Endothelial cell of umbilical vein (primary cell): ENCODE measurements at regions not wholly inside any gene's neighbourhood (a gene's known extent, or its start where the extent isn't known, plus 50 kb on each side); places are given as distances from the start of the nearest gene placed in this dataset.
"Not testable (repeated sequence)": the region's sequence is repeated elsewhere in the genome, so short reads cannot be mapped to it uniquely, and the experiment has no call there.

ENCODE experiments used
- BruUV-seq: library from RNA; stranded (reverse); fragments of 400-500 nt; replicated peaks from 2 replicates; lab custom pipeline; 2021; lab: Mats Ljungman, UMichigan
- CTCF ChIA-PET: fragments of 300-600, 350-600 bp; sonication (Branson Sonifier 250); formaldehyde crosslinking; loops from one replicate; lab custom pipeline; 2021; ENCODE audit warnings: antibody characterized with exemption, inconsistent platforms; lab: Charles Lee
- POLR2A ChIA-PET: fragments of 300-600, 350-600 bp; sonication (Branson Sonifier 250); formaldehyde crosslinking; loops from one replicate; lab custom pipeline; 2021; ENCODE audit warnings: antibody characterized with exemption, inconsistent platforms; lab: Charles Lee
- DNase-seq: peaks from one replicate; pipeline ENCODE4 v3.0.0-alpha.2; 2011; ENCODE audit warnings: low read depth, low spot score
- FAIRE-seq: peaks from 2 replicates; lab custom pipeline; 2011; peaks lifted over from hg19 to GRCh38; lab: Jason Lieb, UNC
- H2AFZ ChIP-seq: 2 replicates; pipeline ENCODE4 v1.6.0; 2012; ENCODE audit warnings: low read depth, low read length, control low read depth, inconsistent platforms
- H3K27ac ChIP-seq: 2 replicates; pipeline ENCODE4 v1.5.1; 2011; ENCODE audit warnings: low read depth, mild to moderate bottlenecking, control low read depth, low read length, moderate library complexity; ENCODE audit not compliant: insufficient read depth
- H3K27me3 ChIP-seq, 2 experiments: 2 replicates each; pipeline versions ENCODE4 v1.6.0 to v1.6.1; 2011; ENCODE audit warnings: low read length in 2 of 2, mixed read lengths in 1 of 2; ENCODE audit not compliant: control insufficient read depth in 2 of 2, insufficient read depth in 2 of 2
- H3K36me3 ChIP-seq, 2 experiments: 2 replicates in 1 of 2; 3 replicates in 1 of 2; pipeline ENCODE4 v1.5.1; 2011; ENCODE audit warnings: low read length in 2 of 2, mild to moderate bottlenecking in 1 of 2, moderate library complexity in 1 of 2; ENCODE audit not compliant: control insufficient read depth in 2 of 2, insufficient read depth in 2 of 2; ENCODE audit errors: extremely low read depth in 1 of 2
- H3K4me1 ChIP-seq: 3 replicates; pipeline ENCODE4 v1.5.1; 2011; ENCODE audit warnings: mild to moderate bottlenecking, low read length; ENCODE audit not compliant: control insufficient read depth, insufficient read depth; ENCODE audit errors: extremely low read depth
- H3K4me2 ChIP-seq: 2 replicates; pipeline ENCODE4 v1.6.1; 2011; ENCODE audit warnings: low read length, control low read depth, mixed read lengths; ENCODE audit not compliant: insufficient read depth
- H3K4me3 ChIP-seq, 3 experiments: fragments of 200-600 bp in 1 of 3; sonication (generic), shearing (Covaris generic) in 1 of 3; replicated peaks in 1 of 3; 2 replicates each; pipeline ENCODE4 v1.5.1; 2011 to 2016; ENCODE audit warnings: control low read depth in 3 of 3, low read length in 3 of 3, mild to moderate bottlenecking in 2 of 3, inconsistent platforms in 1 of 3, low read depth in 1 of 3, moderate library complexity in 1 of 3; ENCODE audit not compliant: insufficient read depth in 1 of 3
- H3K79me2 ChIP-seq: 2 replicates; pipeline ENCODE4 v1.6.0; 2012; ENCODE audit warnings: low read length, inconsistent platforms; ENCODE audit not compliant: control insufficient read depth, insufficient read depth
- H3K9ac ChIP-seq: replicated peaks from 2 replicates; pipeline ENCODE3; 2011; ENCODE audit warnings: low read length, control low read depth; ENCODE audit not compliant: insufficient read depth; ENCODE audit errors: extremely low read depth
- H3K9me1 ChIP-seq: replicated peaks from 3 replicates; pipeline ENCODE4 v1.6.0; 2011; ENCODE audit warnings: mild to moderate bottlenecking, low read length; ENCODE audit not compliant: control insufficient read depth, insufficient read depth; ENCODE audit errors: extremely low read depth
- H3K9me3 ChIP-seq: replicated peaks from 2 replicates; pipeline ENCODE4 v1.5.1; 2012; ENCODE audit warnings: low read length, inconsistent platforms; ENCODE audit not compliant: control insufficient read depth, insufficient read depth
- H4K20me1 ChIP-seq: replicated peaks from 2 replicates; pipeline ENCODE3; 2011; ENCODE audit warnings: mild to moderate bottlenecking, low read length; ENCODE audit not compliant: control insufficient read depth, insufficient read depth; ENCODE audit errors: extremely low read depth
- GATA2 ChIP-seq: IDR thresholded peaks from 2 replicates; pipeline ENCODE4 v1.7.0; 2011; ENCODE audit warnings: low read depth, mild to moderate bottlenecking, moderate library complexity, mixed read lengths, low read length; ENCODE audit not compliant: insufficient read length, insufficient read depth
- MYC ChIP-seq: IDR thresholded peaks from one replicate; pipeline ENCODE4 v1.6.1; 2011; ENCODE audit warnings: mild to moderate bottlenecking, low read depth, low read length
- dilution Hi-C: fragments of 300-500 bp; cut with MboI; formaldehyde crosslinking; loops from one replicate; pipeline ENCODE4 v1.15.0; 2019; ENCODE audit warnings: low sequenced_read_pairs; ENCODE audit not compliant: extremely low pct_ligation_motif_present
- intact Hi-C: fragments of 100-400 bp; cut with micrococcal nuclease; formaldehyde crosslinking; loops from one replicate; pipeline ENCODE4 v1.10.0; 2022

GRCh38 chr1:200486634-200487033, 76.8 kb upstream of the ZNF281 start:
- Histone ChIP-seq H3K9ac (no peak overlapping the region), H3K27ac (no peak overlapping the region), H4K20me1 (no peaks in the 10 kb centered on the region), H3K4me2 (no peak overlapping the region), H3K4me1 (peaks cover 14% of the 10 kb centered on the region), H2AFZ (no peak overlapping the region), H3K9me1 (no peaks in the 10 kb centered on the region), H3K27me3 (peaks cover 0 to 2% of the 10 kb centered on the region in 2 experiments), H3K36me3 (no peaks in the 10 kb centered on the region), H3K9me3 (no peaks in the 10 kb centered on the region), H3K4me3 (no peak overlapping the region), H3K79me2 (no peaks in the 10 kb centered on the region)
- DNase-seq (no peak), FAIRE-seq (no peak)
- ChIA-PET POLR2A (no interaction called here), CTCF (interaction anchor here (0.9 kb wide), 1 partner anchor 206 kb away, joined by 3 read pairs; no protein-coding TSS in a partner anchor)
- intact Hi-C loops, result loop anchor here (10.0 kb wide), 1 partner anchor 632 kb away; no protein-coding TSS in a partner anchor
- dilution Hi-C loops, result no loop called here
- BruUV-seq, result no TSS peak
- TF ChIP-seq MYC, result no peak
- TF ChIP-seq GATA2, result peak; percentile 56

DNA sequence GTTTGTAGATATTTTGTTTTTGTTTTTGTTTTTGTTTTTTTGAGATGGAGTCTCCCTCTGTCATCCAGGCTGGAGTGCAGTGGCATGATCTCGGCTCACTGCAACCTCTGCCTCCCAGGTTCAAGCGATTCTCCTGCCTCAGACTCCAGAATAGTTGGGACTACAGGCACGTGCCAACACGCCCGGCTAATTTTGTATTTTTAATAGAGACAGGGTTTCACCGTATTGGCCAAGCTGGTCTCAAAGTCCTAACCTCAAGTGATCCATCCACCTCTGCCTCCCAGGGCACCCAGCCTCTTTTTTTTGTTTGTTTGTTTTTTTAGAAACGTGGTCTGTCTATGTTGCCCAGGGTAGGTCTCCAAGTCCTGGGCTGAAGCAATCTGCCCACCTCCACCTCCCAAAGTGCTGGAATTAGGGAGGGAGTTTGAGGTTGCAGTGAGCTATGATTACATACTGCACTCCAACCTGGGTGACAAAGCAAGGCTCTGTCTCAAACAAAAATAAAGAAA, 74.7 kb upstream of the ZNF281 start:
- H2AFZ ChIP-seq, BruUV-seq, H3K79me2 ChIP-seq, H3K36me3 ChIP-seq, H3K9me1 ChIP-seq, H3K4me3 ChIP-seq, FAIRE-seq, H4K20me1 ChIP-seq, POLR2A ChIA-PET, H3K27ac ChIP-seq, DNase-seq, H3K4me2 ChIP-seq, H3K9me3 ChIP-seq, H3K27me3 ChIP-seq, dilution Hi-C loops, H3K9ac ChIP-seq: not testable (repeated sequence)
- intact Hi-C loops, result loop anchor here (10.0 kb wide), 1 partner anchor 630 kb away; no protein-coding TSS in a partner anchor
- CTCF ChIA-PET, result interaction anchor here (0.6 to 1.6 kb wide), 5 partner anchors 9 to 1729 kb away, joined by 3 to 10 read pairs (median 3); no protein-coding TSS in a partner anchor
- peaks cover 14% of the 10 kb centered on the region for H3K4me1 ChIP-seq
